HUES64 (cell line): ENCODE measurements at regions not wholly inside any gene's neighbourhood (a gene's known extent, or its start where the extent isn't known, plus 50 kb on each side); places are given as distances from the start of the nearest gene placed in this dataset.
"Not testable (repeated sequence)": the region's sequence is repeated elsewhere in the genome, so short reads cannot be mapped to it uniquely, and the experiment has no call there.

ENCODE experiments used
- H3K27ac ChIP-seq: 2 replicates; pipeline ENCODE4 v1.7.0; 2013; ENCODE audit warnings: low read depth, low read length, inconsistent platforms
- H3K27me3 ChIP-seq: 2 replicates; pipeline ENCODE4 v1.6.1; 2013; ENCODE audit warnings: mild to moderate bottlenecking, low read length; ENCODE audit not compliant: insufficient read depth
- H3K36me3 ChIP-seq: 2 replicates; pipeline ENCODE4 v1.6.1; 2013; ENCODE audit warnings: mild to moderate bottlenecking, low read length; ENCODE audit not compliant: insufficient read depth
- H3K4me1 ChIP-seq: 2 replicates; pipeline ENCODE4 v1.6.1; 2013; ENCODE audit warnings: mild to moderate bottlenecking, low read length, moderate library complexity; ENCODE audit not compliant: insufficient read depth
- H3K4me3 ChIP-seq: 2 replicates; pipeline ENCODE4 v1.5.1; 2013; ENCODE audit warnings: mild to moderate bottlenecking, low read length, moderate library complexity
- H3K9ac ChIP-seq: 2 replicates; pipeline ENCODE4 v1.6.1; 2013; ENCODE audit warnings: mild to moderate bottlenecking, low read depth, low read length
- H3K9me3 ChIP-seq: 2 replicates; pipeline ENCODE4 v1.6.1; 2013; ENCODE audit warnings: low read depth, low read length; ENCODE audit not compliant: insufficient read depth
- WGBS: fragments of 150-250, 120-280 bp; methylation state at CpG from one replicate; pipeline ENCODE4 v1.1.7; 2013; ENCODE audit warnings: missing lambda C conversion rate; 5-methylcytosine and 5-hydroxymethylcytosine counted together

GRCh38 chr1:242690849-242691609 lies 166.5 kb upstream of the PLD5 start:
- no peaks in the 10 kb centered on the region for H3K36me3 ChIP-seq
- H3K9me3 ChIP-seq: peaks cover 8% of the 10 kb centered on the region
- H3K4me3 ChIP-seq: no peak overlapping the region
- H3K4me1 ChIP-seq: no peaks in the 10 kb centered on the region
- H3K27ac ChIP-seq: no peak overlapping the region
- H3K9ac ChIP-seq: no peak overlapping the region
- 85% methylated on average over 8 of the region's 8 CpGs for WGBS
- no peaks in the 10 kb centered on the region for H3K27me3 ChIP-seq

- H3K9me3 ChIP-seq: peaks cover 8% of the 10 kb centered on the region
- no peak overlapping the region for H3K9ac ChIP-seq
- no peaks in the 10 kb centered on the region for H3K36me3 ChIP-seq
- no peaks in the 10 kb centered on the region for H3K27me3 ChIP-seq
- WGBS: 91% methylated on average over 17 of the region's 17 CpGs
- no peak overlapping the region for H3K27ac ChIP-seq
- H3K4me1 ChIP-seq: no peaks in the 10 kb centered on the region
- H3K4me3 ChIP-seq: no peak overlapping the region
Measured at GRCh38 chr1:242689378-242689777, 164.9 kb upstream of the PLD5 start.

- H3K36me3 ChIP-seq: no peaks in the 10 kb centered on the region
- H3K4me3 ChIP-seq: no peak overlapping the region
- no peaks in the 10 kb centered on the region for H3K27me3 ChIP-seq
- H3K27ac ChIP-seq: no peak overlapping the region
- WGBS: 93% methylated on average over 9 of the region's 10 CpGs
- no peaks in the 10 kb centered on the region for H3K9me3 ChIP-seq
- no peak overlapping the region for H3K9ac ChIP-seq
- 0 out of 2 replicates have a peak, but pooled peaks cover 3% of the 10 kb centered on the region for H3K4me1 ChIP-seq
Measured at GRCh38 chr1:242674951-242675645, 150.6 kb upstream of the PLD5 start.

GRCh38 chr1:242673652-242674051 lies 149.2 kb upstream of the PLD5 start:
- WGBS: 88% methylated on average over 2 of the region's 2 CpGs
- Histone ChIP-seq H3K9ac (no peak overlapping the region), H3K4me1 (0 out of 2 replicates have a peak, but pooled peaks cover 3% of the 10 kb centered on the region)

GRCh38 chr1:242673165-242673564 lies 148.7 kb upstream of the PLD5 start:
- 95% methylated on average over 4 of the region's 4 CpGs for WGBS

More at GRCh38 chr1:242673652-242674051, 149.2 kb upstream of the PLD5 start:
- Histone ChIP-seq H3K27me3 (no peaks in the 10 kb centered on the region), H3K4me3 (no peak overlapping the region), H3K36me3 (no peaks in the 10 kb centered on the region), H3K27ac (no peak overlapping the region), H3K9me3 (no peaks in the 10 kb centered on the region)

GRCh38 chr1:242670019-242670418 lies 145.5 kb upstream of the PLD5 start:
- Histone ChIP-seq H3K36me3 (no peaks in the 10 kb centered on the region), H3K9me3 (no peaks in the 10 kb centered on the region), H3K27me3 (no peaks in the 10 kb centered on the region), H3K9ac (no peak overlapping the region), H3K4me3 (no peak overlapping the region), H3K4me1 (0 out of 2 replicates have a peak, but pooled peaks cover 3% of the 10 kb centered on the region), H3K27ac (no peak overlapping the region)
- WGBS: 89% methylated on average over 2 of the region's 2 CpGs

More at GRCh38 chr1:242673165-242673564, 148.7 kb upstream of the PLD5 start:
- not testable (repeated sequence) for H3K36me3 ChIP-seq, H3K4me1 ChIP-seq, H3K27ac ChIP-seq, H3K27me3 ChIP-seq, H3K4me3 ChIP-seq, H3K9ac ChIP-seq, H3K9me3 ChIP-seq

GRCh38 chr1:242662886-242663285 lies 138.4 kb upstream of the PLD5 start:
- Histone ChIP-seq H3K4me1 (no peaks in the 10 kb centered on the region), H3K4me3 (no peak overlapping the region), H3K27me3 (no peaks in the 10 kb centered on the region), H3K36me3 (no peaks in the 10 kb centered on the region), H3K27ac (no peak overlapping the region), H3K9ac (no peak overlapping the region), H3K9me3 (no peaks in the 10 kb centered on the region)
- 80% methylated on average over 3 of the region's 4 CpGs for WGBS

GRCh38 chr1:242653772-242654171 lies 129.3 kb upstream of the PLD5 start:
- not testable (repeated sequence) for H3K9ac ChIP-seq, H3K9me3 ChIP-seq, H3K27ac ChIP-seq, H3K27me3 ChIP-seq, H3K36me3 ChIP-seq, H3K4me1 ChIP-seq, H3K4me3 ChIP-seq

GRCh38 chr1:242651817-242652216 lies 127.3 kb upstream of the PLD5 start:
- Histone ChIP-seq H3K36me3 (no peaks in the 10 kb centered on the region), H3K27ac (no peak overlapping the region)
- 57% methylated on average over 5 of the region's 5 CpGs for WGBS

GRCh38 chr1:242641461-242641860 lies 117.0 kb upstream of the PLD5 start:
- WGBS: 96% methylated on average over 3 of the region's 3 CpGs
- no peak overlapping the region for H3K27ac ChIP-seq
- no peaks in the 10 kb centered on the region for H3K9me3 ChIP-seq
- no peaks in the 10 kb centered on the region for H3K27me3 ChIP-seq
- H3K4me3 ChIP-seq: no peak overlapping the region
- no peaks in the 10 kb centered on the region for H3K4me1 ChIP-seq
- no peak overlapping the region for H3K9ac ChIP-seq
- H3K36me3 ChIP-seq: no peaks in the 10 kb centered on the region

More at GRCh38 chr1:242651817-242652216, 127.3 kb upstream of the PLD5 start:
- no peak overlapping the region for H3K9ac ChIP-seq
- no peaks in the 10 kb centered on the region for H3K9me3 ChIP-seq
- no peaks in the 10 kb centered on the region for H3K27me3 ChIP-seq
- no peak overlapping the region for H3K4me3 ChIP-seq
- no peaks in the 10 kb centered on the region for H3K4me1 ChIP-seq

- Histone ChIP-seq H3K4me3 (no peak overlapping the region), H3K27ac (no peak overlapping the region), H3K27me3 (no peaks in the 10 kb centered on the region), H3K9ac (no peak overlapping the region), H3K4me1 (no peaks in the 10 kb centered on the region), H3K36me3 (no peaks in the 10 kb centered on the region), H3K9me3 (no peaks in the 10 kb centered on the region)
- WGBS: 97% methylated on average over 3 of the region's 5 CpGs
Measured at GRCh38 chr1:242639104-242639503, 114.6 kb upstream of the PLD5 start.
